Retinal pigment epithelial cell (primary cell): ENCODE measurements at regions not wholly inside any gene's neighbourhood (a gene's known extent, or its start where the extent isn't known, plus 50 kb on each side); places are given as distances from the start of the nearest gene placed in this dataset.
A peak's percentile ranks its signal among the peaks of the same experiment; 100 is the strongest.

Experiments
- DNase-seq: peaks from one replicate; pipeline ENCODE4 v3.0.0-alpha.2; 2010; ENCODE audit warnings: low read depth
- H3K4me3 ChIP-seq: 2 replicates; pipeline ENCODE4 v1.5.1; 2011; ENCODE audit warnings: mild to moderate bottlenecking, low read length, control low read depth, moderate library complexity
- CTCF ChIP-seq: conservative IDR thresholded peaks from 2 replicates; pipeline ENCODE4 v1.5.1; 2011; ENCODE audit warnings: low read depth, low read length, control low read depth, inconsistent platforms

DNA sequence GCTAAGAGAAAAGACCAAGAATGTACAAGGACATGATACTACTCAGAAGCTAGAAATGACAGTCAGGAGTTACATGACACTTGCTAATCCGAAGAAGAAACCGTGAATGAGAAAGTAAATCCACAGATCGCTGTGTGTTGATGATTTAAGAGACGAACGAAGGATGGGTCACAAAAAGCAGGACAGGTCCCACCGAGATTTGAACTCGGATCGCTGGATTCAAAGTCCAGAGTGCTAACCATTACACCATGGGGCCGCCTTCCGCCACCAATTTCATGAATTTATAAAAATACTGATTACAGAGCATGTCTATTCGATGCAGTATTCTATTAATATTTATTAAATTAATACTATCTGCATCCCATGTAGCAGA is 54.0 kb upstream of the BTN3A2 start:
- H3K4me3 ChIP-seq: peak overlapping the region; percentile 57
- no peak for DNase-seq
- TF ChIP-seq CTCF: no peak

GRCh38 chr6:26311385-26312095 is 53.5 kb upstream of the BTN3A2 start:
- H3K4me3 ChIP-seq: peak overlapping the region; percentile 57
- DNase-seq: no peak
- no peak for TF ChIP-seq CTCF

DNA sequence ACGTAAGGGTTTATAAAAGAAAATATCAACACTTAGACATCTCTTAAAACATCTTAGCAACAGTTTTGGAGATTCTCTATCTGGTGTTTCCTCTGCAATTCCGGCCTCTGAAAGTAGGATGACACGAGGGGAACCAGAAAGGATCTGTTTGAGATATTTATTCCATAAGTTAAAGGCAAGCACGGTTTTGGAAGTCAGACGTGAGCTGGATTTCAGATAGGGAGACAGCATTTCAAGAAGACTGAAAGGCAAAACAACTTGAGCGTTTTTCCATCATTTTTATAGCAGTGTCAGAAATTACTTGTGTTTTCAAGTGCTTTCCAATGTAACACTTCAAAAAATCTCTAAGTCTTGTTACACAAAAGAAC is 52.9 kb upstream of the BTN3A2 start:
- no peak for TF ChIP-seq CTCF
- DNase-seq: no peak
- peak overlapping the region; percentile 57 for H3K4me3 ChIP-seq

DNA sequence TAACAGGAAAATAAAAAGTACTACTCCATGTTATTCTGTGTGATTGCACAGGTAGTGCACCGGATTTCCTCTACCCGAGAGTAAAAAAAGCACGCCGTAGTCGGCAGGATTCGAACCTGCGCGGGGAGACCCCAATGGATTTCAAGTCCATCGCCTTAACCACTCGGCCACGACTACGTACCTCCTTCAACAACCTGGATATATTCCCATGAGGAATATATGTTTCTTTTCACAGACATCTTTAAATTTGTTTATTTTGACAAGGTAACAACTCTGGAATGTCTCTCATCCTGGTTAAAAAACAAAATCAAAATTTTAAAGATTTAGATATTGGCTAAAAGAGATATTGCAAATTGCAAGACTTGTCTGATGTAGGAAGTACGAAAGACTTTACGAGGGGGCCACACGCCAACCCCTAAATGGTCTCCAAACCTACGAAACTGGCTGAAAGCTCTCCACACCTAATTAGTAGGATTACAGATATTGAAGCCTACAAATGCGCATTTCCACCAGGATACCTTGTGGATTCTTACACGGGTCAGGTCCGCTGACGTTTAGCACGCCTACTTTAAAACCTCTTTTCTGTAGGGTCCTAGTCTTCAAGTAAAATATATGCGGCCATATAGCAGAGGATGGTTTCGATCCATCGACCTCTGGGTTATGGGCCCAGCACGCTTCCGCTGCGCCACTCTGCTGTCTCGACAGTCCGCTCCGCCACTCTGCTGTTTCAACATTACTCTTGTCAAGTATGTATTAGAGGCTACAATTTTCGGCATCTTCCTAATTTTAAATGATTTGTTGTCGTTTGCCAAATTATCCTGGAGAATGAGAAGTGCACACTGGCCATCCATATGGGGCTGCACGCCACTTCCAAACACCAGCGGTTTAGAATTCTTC is 52.2 kb upstream of the BTN3A2 start:
- peak overlapping the region; percentile 57 for H3K4me3 ChIP-seq
- no peak for DNase-seq
- TF ChIP-seq CTCF: no peak
